ENCODE measurements at regions not wholly inside any gene's neighbourhood (a gene's known extent, or its start where the extent isn't known, plus 50 kb on each side); places are given as distances from the start of the nearest gene placed in this dataset.

GRCh38 chr20:24334830-24335229 lies 134.6 kb upstream of the SYNDIG1 start:
- no peak for DNase-seq (ENCODE audit: low read depth in 2 of 2)

GRCh38 chr20:24332956-24333355 lies 136.5 kb upstream of the SYNDIG1 start:
- no peak for DNase-seq (ENCODE audit: low read depth in 2 of 2)

DNA sequence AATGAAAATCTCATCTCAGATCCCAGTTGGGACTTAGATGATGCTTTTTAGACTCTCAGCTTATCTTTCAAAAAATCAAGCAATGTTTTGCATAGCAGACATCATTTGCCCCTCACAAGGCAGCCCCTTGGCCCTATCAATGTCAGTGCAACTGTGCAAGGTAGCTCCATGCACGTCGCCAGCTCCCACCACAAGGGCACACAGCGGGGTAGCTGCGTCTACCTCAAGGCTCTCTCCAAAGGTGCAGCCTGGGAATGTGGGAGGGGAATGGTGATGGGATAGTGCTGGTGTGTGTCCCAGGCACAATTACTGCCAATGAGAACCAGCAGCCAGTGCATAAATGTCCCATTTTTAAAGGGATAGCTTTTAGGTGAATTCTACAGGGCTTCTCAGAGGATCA lies 137.5 kb upstream of the SYNDIG1 start:
- no peak for DNase-seq (ENCODE audit: low read depth in 2 of 2)

DNA sequence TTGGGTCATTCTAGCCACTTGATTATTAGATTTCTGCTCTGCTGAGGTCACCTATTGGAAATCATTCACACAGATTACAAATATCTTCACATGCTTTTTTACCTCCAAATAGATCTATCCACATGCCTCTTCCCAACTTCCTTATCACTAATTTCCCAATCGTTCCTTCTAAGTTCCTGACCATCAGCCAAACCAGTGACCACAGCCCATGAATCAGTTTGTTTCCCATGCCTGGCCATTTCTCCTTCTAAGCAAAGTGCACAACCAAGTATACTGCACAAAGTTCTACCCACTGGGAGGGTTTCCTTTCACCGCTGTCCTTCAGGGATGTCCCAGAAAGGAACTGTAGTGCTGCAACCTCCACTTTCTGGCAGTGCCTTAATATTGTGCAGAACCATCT lies 140.5 kb upstream of the SYNDIG1 start:
- no peak for DNase-seq (ENCODE audit: low read depth in 2 of 2)

- DNase-seq (ENCODE audit: low read depth in 2 of 2): no peak
Measured at GRCh38 chr20:24321973-24322372, 147.5 kb upstream of the SYNDIG1 start.

GRCh38 chr20:24318569-24319352 lies 150.7 kb upstream of the SYNDIG1 start:
- DNase-seq (ENCODE audit: low read depth in 2 of 2): no peak

- DNase-seq (ENCODE audit: low read depth in 2 of 2): no peak
Measured at GRCh38 chr20:24317224-24317623, 152.2 kb upstream of the SYNDIG1 start.

- no peak for DNase-seq (ENCODE audit: low read depth in 2 of 2)
Measured at GRCh38 chr20:24316731-24317130, 152.7 kb upstream of the SYNDIG1 start.

DNA sequence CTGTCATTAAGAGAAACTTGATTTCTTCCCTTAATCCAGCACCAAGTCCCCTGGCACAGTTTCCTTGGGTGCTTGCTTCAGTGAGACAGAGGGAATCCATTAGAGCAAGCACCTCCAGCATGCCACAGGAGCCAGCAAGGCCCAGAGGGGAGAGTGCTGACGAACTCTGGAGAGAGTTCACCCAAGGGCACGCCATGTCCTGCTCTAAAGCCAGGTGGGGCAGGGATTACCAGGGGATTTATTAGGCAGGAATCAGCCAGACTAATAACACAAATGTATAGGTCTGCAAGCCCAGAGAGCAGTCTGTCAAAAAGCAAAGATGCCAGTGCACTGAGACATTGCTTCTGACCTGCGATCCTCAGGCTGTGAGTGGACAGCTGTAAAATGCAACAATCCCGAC lies 155.4 kb upstream of the SYNDIG1 start:
- no peak for DNase-seq (ENCODE audit: low read depth in 2 of 2)

- no peak for DNase-seq (ENCODE audit: low read depth in 2 of 2)
Measured at GRCh38 chr20:24309596-24309995, 159.8 kb upstream of the SYNDIG1 start.

DNA sequence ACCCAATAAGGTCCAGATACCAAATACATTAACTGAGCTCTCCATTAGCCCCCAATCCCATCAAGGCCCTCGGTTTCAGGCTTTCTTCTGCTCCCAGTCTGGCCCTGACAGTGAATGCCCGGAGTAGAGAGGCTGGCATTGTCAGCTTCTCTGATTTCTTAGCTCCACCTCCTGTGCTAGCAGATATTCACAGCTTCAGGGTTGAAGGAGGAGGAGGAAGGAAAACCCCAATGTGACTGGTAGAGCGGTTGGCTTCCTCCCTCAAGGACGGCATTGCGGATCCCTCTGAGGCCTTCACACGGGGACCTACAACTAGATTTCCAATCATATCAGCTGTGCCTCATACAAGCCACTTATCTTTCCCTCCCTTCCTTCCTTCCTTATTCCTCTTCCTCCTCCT lies 164.1 kb upstream of the SYNDIG1 start:
- DNase-seq (ENCODE audit: low read depth in 2 of 2): no peak

- no peak for DNase-seq (ENCODE audit: low read depth in 2 of 2)
Measured at GRCh38 chr20:24304291-24304690, 165.1 kb upstream of the SYNDIG1 start.

GRCh38 chr20:24303393-24304170 lies 165.8 kb upstream of the SYNDIG1 start:
- no peak for DNase-seq (ENCODE audit: low read depth in 2 of 2)

GRCh38 chr20:24297993-24298392 lies 171.4 kb upstream of the SYNDIG1 start:
- no peak for DNase-seq (ENCODE audit: low read depth in 2 of 2)

DNA sequence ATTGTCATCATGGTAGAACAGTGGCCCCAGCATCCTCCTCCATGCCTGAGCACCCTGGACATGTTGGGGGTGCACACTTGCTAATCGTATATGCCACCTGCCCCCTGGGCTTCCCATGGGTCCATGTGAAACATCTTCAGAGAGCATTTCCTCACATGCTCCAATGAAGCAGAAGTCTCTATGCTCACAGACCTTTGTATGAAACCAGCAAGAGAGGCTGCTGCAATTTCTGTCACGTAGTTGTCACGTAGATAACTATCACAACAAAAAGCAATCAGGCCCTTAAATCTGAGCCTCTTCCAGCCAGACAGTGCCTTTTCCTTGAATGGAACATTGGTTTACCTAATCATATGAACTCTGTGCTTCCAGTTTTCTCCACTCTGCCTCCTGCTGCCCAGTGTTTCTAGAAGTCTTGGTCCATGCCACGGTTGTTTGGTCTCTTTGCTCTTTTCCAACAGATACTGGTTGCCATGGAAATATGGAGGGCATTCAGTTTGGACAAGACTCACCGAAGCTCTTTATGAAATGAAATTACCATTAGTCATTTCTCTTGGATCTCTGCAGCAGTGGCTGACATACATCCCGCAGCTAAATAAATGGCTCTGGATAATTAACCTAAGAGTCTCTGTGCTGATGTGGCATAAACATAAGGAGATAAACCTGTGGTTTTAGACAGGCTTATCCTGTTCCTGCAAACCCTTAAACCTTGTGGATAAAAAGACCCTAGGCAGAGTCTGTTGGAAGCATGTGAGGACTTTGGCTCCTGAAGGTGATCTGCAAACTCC lies 172.8 kb upstream of the SYNDIG1 start:
- DNase-seq (ENCODE audit: low read depth in 2 of 2): no peak

DNA sequence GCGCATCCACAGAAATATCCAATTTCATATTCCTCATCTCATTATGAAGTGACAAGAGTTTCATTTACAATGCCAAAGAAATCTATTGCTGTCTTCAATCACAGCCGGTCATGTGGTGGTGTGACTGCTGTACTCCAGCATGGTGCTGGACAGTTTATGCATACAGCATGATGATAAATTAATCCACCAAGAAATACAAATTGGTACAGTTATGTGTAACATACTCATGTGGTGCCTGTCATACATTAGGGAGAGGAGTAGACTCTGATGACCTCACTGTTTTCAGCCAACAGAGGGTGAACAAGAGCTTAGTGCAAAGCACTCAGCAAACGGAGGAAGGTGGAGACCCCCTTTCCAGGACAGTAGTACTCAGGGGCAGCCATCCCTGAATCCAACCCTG lies 178.4 kb upstream of the SYNDIG1 start:
- no peak for DNase-seq (ENCODE audit: low read depth in 2 of 2)

- DNase-seq (ENCODE audit: low read depth in 2 of 2): no peak
Measured at GRCh38 chr20:24289737-24290481, 179.5 kb upstream of the SYNDIG1 start.

DNA sequence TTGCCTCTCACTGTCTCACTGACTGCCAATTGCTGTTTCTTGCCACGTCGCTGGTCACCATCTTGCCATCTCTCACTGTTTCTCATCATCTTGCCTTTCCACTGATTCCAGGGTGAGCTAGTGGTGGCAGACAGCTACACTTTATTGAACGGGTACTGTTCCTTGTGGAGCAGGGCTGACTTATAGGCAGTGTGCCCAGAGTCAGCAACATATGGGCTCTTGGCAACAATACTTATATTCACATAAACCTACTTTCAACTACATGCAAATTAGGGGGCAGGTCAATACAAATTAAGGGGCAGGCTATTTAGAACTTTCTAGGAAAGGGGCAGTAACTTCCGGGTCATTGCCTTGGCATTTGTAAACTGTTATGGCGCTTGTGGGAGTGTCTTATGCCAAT lies 186.2 kb upstream of the SYNDIG1 start:
- no peak for DNase-seq (ENCODE audit: low read depth in 2 of 2)

DNA sequence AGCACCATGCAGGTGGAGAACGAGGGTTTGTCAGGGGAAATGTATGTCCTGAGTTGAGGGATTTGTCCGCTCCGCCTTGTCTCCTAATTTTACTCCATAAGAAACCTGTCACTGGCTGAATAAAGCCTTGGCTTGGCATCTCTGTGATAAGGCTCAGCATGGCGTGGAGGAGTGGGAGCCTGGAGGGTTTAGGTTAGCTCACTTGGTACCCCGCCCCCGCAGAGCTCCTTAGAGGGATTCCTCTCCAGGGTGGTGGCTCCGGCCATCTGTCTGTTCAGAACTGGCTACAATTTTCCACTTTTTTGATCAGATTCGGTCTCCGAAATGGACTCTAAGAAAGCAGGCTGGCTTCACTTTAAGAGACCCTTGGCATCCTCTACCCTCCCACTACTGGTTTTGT lies 192.2 kb upstream of the SYNDIG1 start:
- DNase-seq (ENCODE audit: low read depth in 2 of 2): no peak

DNA sequence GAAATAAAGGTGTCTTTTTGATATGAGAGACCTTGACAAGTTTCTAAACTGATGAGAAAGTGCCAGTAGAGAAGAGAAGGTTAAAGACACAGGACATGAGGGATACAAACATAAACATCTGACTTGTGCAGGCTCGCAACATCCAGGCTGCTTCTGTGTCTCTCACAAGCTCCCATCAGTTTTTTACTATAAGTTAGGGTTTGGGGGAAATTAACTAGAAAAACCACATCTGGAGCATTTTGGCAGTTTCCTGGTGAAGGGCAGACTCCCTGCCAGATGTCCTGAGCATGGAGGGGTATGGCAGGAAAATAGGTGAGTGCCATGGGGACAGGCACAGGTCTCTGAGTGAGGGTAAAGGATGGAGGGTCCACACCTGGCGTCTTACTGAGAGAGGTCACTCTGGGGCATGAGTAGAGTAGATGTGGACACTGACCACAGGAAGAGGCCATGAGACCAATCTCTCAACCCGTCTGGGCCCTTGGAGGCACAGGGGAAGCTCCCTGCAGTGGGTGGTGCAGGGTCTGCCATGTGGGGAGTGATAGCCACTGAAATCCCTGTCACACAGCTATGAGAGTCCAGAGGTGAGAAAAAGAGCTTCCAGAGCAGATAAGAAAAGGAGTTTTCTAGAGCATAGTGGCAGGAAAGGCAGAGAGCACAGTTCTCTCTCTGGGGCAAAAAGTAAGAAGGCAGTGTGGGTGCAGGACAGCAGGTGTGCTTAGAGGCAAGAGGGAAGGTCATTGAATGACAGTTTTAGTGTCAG lies 193.3 kb upstream of the SYNDIG1 start:
- no peak for DNase-seq (ENCODE audit: low read depth in 2 of 2)

- DNase-seq (ENCODE audit: low read depth in 2 of 2): no peak
Measured at GRCh38 chr20:24273251-24273650, 196.2 kb upstream of the SYNDIG1 start.
